ENCODE measurements at regions not wholly inside any gene's neighbourhood (a gene's known extent, or its start where the extent isn't known, plus 50 kb on each side); places are given as distances from the start of the nearest gene placed in this dataset.
"Not testable (repeated sequence)": the region's sequence is repeated elsewhere in the genome, so short reads cannot be mapped to it uniquely, and the experiment has no call there.

DNA sequence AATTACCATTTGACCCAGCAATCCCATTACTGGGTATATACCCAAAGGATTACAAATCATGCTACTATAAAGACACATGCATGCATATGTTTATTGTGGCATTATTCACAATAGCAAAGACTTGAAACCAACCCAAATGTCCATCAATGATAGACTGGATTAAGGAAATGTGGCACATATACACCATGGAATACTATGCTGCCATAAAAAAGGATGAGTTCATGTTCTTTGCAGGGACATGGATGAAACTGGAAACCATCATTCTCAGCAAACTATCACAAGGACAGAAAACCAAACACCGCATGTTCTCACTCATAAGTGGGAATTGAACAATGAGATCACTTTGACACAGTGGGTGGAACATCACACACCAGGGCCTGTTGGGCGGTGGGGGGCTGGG lies 83.9 kb upstream of the MAP3K1 start:
- DNase-seq, result not testable (repeated sequence)

- DNase-seq, result peak; percentile 14
These were observed 85.9 kb upstream of the MAP3K1 start for GRCh38 chr5:56729488-56729887.

DNA sequence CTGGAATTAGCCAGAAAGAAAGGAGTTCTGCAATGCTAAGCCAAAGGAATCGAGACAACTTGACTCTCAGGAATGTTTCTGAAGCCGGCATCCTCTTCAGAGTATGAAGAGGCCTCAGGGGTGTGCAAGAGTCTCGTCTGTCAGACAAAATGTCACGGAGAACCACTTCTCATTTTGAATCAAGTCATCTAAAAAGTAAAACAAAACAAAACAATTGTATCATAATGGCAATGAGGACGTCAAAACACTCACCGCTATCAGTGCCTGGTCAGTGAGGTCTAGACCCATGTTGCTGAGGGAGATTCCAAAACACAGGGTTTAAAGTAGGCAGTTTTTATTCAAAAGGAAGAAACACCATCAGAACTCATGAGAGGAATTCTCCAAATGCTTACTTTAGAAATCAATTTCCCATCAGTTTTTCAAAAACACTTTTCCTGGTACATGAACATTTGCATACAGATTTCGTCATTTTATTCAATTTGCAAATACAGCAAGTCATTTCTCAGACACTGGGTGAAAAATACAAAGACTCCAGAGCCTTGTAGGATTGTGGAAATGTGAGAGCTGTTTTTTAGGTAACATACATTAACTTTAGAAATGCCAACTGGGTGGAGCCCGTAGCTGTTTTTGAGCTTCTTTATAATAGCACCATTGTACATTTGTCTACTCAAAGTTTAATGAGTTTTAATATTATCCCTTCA lies 89.5 kb upstream of the MAP3K1 start:
- DNase-seq, result no peak

- not testable (repeated sequence) for DNase-seq
These were observed 90.5 kb upstream of the MAP3K1 start for GRCh38 chr5:56724857-56725256.

DNA sequence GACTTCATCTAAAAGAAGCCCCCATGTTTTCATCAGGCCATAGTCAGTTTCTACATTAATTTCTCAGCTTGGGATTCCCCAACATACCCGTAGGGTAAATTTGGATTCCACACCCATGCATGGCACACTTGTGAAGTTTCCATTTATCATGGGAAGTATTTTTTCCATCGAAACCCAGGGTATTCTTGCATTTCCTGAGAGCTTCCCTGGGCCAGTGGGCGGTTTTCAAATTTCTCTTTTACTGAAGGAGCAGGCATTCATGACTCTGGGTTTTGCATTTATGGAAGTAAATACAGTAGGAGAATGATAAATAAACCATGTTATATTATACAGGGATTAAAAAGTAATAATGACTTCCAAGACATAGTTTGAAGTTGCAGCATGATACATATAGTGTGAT lies 93.0 kb upstream of the MAP3K1 start:
- no peak for DNase-seq

GRCh38 chr5:56717253-56717987 lies 97.9 kb upstream of the MAP3K1 start:
- DNase-seq, result no peak

DNA sequence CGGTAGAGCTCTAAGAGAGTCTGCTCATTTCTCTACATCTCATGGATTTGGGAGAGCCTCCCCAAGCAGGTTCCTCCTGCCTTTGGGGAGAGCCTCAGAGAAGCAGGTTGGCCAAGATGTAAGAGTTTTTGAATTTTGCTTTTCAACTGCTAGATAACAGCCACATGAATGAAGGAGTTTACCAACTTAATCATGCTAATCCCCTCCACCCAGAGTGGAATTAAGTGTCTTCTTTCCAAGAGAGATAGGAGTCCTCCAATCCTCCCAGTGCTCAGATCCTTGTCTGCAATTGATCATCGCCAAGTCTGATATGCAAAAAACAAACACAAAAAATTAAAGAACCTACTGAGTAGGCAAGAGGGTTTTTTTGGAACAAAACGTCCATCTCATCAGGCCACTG lies 99.4 kb upstream of the MAP3K1 start:
- DNase-seq, result no peak

DNA sequence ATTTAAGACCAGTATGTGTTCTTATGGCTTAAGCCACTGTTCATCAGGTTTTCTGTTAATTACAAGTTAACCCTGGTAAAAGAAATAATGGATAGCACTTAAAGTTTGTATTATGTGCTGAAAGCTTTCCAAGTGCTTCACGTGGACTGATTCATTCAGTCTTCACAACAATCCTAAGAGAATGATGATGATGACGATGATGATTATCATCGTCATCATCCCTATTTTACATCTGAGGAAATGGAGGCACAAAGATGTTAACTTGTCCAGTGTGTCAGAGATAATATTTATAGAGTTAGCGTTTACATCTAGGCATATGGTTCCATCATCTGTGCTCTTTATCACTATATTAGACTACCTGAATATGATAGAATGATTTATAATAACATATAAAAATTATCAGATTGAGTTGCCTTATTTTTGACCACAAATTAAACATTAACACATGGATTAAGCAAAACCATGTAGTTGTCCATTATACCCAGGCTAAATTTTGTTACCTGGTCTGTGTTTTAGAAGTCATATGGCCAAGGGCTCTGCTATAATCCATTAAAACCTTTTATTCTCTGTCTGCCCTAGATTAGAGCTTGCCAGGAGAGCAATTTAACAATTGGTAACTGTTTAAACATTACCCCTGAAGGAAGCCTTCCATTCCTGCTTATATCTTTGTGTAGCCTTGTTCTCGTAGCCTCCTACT lies 102.3 kb upstream of the MAP3K1 start:
- no peak for DNase-seq

GRCh38 chr5:56710826-56711590 lies 104.3 kb upstream of the MAP3K1 start:
- peak; percentile 59 for DNase-seq

- no peak for DNase-seq
These were observed 108.8 kb upstream of the MAP3K1 start for GRCh38 chr5:56706504-56706903.

DNA sequence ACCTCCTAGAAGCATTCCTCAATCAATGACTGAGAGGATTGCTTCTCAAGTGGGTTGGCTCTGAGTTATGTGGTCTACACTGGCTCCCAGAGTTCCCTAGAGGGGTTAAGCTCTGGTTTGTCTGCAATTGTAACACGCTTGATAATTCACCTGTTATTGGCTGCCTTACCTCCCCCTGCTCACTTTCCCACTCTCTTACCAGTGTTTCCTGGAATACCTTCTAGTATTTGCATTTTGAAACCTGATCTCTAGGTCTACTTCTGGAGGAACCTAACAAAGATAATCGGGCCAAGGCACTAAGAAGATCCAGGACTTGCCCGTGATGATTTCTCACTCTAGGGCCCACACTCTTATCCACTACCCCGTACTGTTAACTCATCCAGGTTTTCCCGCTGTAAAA lies 110.1 kb upstream of the MAP3K1 start:
- no peak for DNase-seq

- no peak for DNase-seq
These were observed 111.4 kb upstream of the MAP3K1 start for GRCh38 chr5:56703952-56704351.

DNA sequence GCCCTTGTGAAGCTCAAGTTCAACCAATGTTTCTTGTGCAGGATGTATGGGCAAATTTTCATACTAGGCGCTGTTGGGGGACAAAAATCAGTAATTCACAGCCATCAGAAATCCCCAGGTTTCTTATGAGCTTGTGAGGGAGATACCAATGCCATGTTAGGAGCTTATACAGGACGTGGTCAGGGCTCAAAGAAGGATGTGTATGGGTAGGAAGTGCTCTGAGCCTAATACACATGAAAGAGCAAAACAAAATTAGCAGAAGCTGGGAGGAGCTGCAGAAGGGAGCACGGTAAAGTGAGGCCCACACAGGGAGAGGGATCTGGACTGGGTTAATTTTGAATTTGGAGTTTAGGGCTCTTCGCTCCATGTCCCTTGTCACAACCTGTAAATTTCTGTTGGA lies 114.6 kb upstream of the MAP3K1 start:
- DNase-seq, result no peak

DNA sequence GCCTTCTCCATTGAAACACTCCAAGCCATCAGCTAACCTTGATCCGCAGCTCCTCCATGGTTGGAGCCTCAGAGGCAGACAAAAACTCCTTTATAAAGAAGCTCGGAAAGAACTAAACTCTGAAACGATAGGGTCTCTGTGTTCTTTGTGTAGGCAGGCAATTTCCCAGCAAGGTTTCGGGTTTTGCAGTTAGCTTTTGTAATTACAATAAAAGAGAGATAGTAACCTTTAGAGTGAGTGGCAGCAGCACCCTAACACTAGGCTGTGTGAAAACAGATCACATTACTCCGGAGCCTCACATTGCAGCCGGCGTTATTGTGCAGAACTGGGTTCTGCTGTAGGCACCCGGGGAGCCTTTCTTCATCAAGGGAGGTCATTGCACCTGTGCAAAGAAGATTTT lies 115.8 kb upstream of the MAP3K1 start:
- no peak for DNase-seq

DNA sequence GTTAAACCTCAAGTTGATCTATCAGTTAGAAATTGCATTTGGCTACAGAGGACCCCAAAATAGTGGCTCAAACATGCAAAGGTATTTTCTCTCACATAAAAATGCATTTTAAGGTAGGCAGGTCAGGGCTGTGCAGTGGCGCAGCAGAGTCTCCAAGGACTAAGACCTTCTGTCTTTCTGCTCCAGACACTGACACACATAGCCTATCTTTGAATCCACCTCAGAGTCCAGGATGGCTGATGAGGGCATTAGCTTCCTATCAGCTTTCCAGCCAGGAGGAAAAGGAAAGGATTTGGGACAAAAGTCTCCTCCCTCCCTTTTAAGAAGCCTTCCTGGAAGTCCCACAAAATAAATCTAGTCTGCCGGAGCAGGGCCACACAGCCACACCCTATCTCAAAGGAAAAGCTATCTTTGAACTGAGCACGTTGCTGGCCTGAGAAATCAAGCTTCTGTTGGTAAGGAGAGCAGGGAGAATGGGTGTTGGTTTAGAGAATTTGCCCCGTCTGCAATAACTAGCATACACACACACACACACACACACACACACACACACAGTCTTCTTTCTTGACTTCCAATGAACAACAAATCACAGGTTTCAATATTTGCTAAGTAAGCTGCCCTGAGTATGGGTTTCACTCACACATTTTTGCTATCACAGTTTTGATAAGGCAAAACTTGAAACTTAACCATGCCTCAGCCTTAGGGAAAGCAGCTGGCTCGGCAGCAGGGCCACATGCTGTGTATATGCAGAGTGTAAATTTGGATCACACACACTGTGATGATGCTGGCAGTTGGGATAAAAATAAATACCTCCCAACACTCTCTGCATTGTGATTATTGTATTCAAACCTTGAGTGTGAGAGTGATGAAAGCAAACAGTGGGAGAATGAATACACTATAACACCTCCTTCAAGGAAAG lies 116.6 kb upstream of the MAP3K1 start:
- peak; percentile 39 for DNase-seq

DNA sequence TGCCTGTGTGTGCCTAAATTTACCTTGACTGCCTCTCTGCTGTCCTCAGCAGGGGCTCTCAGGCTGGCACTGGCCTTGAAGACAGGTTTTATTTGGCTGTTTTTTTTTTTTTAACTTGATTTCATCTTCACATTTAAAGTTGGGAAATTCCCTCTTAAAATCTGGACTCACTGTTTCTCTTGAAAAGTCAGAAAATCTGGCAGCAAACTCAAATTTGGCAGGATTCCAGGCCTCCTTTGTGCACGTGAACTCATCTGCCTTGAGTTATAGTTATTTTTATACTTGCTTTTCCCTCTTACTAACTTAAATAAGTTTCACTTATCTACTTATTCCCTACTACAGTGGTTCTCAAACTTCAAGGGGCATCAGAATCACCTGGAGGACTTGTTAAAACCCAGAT lies 118.4 kb upstream of the MAP3K1 start:
- DNase-seq, result no peak

- DNase-seq, result peak; percentile 37
These were observed 122.1 kb upstream of the MAP3K1 start for GRCh38 chr5:56693220-56693579.

DNA sequence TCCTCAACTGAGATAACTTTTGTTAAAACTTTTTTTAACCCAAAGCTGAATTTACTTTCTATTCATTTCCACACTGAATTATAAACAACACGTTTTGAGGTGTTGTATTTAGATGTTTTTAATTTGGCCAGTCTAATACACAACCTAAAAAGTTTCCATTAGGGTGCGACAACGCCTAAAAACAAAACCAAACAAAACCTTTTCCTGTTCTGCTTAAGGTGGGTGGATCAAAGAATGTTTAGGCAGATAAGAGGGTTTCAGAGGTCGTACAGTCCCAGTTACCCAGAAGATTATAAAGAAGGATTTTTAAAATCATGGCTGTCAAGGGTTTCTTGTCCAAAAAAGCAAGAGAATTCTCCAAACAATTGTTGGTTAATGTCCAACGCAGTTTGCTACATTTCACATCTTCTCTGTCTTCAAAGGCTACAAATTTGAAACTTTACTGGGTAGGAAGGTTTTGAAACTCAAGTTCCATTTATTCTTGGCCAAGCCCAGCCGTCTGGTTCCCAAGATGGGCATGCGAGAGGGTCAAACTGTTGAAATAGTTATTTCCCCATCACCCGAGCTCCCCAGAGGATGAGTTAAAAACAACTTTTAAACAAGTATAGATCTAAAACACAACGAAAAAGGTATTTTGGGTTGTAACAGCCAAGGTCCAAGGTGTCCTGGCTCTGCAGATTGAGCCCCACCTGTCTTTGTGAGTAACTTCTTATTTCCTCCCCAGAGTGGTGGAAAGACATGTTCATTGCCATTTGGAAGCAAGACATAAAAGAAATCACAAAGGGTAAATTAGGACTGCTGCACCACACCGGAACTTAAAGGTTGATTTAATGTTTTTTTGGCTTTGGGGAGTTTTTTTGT lies 122.8 kb upstream of the MAP3K1 start:
- DNase-seq, result peak; percentile 5

DNA sequence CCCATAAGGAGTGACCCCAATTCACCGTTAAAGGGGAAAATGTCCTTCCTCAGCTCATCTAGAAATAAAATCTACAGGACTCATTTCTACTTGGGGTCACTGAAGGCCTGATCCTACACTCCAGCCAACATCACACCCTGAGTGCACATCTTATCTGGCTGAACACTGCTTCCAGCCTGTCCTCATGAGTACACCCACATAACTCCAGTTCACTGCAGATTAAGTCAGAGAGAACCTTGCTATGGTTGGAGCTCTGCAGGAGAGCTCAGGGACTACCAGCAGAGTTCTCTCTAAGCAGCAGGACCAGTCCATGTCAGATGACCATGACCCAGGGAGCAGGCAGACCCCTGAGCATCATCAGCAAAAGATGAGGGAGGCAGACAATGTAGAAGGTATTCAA lies 126.9 kb upstream of the MAP3K1 start:
- DNase-seq, result no peak

- no peak for DNase-seq
These were observed 128.8 kb upstream of the MAP3K1 start for GRCh38 chr5:56686337-56687195.
